Kidney glomerular epithelial cell (primary cell): ENCODE measurements at regions not wholly inside any gene's neighbourhood (a gene's known extent, or its start where the extent isn't known, plus 50 kb on each side); places are given as distances from the start of the nearest gene placed in this dataset.

Source experiments
- DNase-seq: peaks from one replicate; lab custom pipeline; 2025; lab: John Stamatoyannopoulos, UW

GRCh38 chr7:35501681-35502080, 193.3 kb downstream of the HERPUD2 start:
- DNase-seq: no peak

- DNase-seq: no peak
These were observed 195.7 kb downstream of the HERPUD2 start for GRCh38 chr7:35499226-35499625.

GRCh38 chr7:35498416-35498815, 196.5 kb downstream of the HERPUD2 start:
- DNase-seq: no peak

GRCh38 chr7:35495844-35496243, 199.1 kb downstream of the HERPUD2 start:
- no peak for DNase-seq

- no peak for DNase-seq
These were observed 199.6 kb downstream of the HERPUD2 start for GRCh38 chr7:35495377-35495776.

- DNase-seq: no peak
These were observed 200.5 kb downstream of the HERPUD2 start for GRCh38 chr7:35494407-35494806.

- no peak for DNase-seq
These were observed 202.3 kb downstream of the HERPUD2 start for GRCh38 chr7:35492451-35493175.

- no peak for DNase-seq
These were observed 203.7 kb downstream of the HERPUD2 start for GRCh38 chr7:35491233-35491632.

GRCh38 chr7:35487841-35488240, 207.1 kb downstream of the HERPUD2 start:
- no peak for DNase-seq

- no peak for DNase-seq
These were observed 207.5 kb downstream of the HERPUD2 start for GRCh38 chr7:35487402-35487801.

GRCh38 chr7:35485436-35485835, 209.5 kb downstream of the HERPUD2 start:
- no peak for DNase-seq

GRCh38 chr7:35483568-35483967, 211.4 kb downstream of the HERPUD2 start:
- no peak for DNase-seq

GRCh38 chr7:35482231-35482630, 212.7 kb downstream of the HERPUD2 start:
- peak; percentile 43 for DNase-seq

GRCh38 chr7:35480806-35481205, 214.1 kb downstream of the HERPUD2 start:
- DNase-seq: no peak

- DNase-seq: no peak
These were observed 217.3 kb downstream of the HERPUD2 start for GRCh38 chr7:35477609-35478008.

- no peak for DNase-seq
These were observed 220.2 kb upstream of the TBX20 start for GRCh38 chr7:35474100-35474499.

GRCh38 chr7:35468606-35469005, 214.7 kb upstream of the TBX20 start:
- DNase-seq: no peak

- no peak for DNase-seq
These were observed 213.6 kb upstream of the TBX20 start for GRCh38 chr7:35467456-35467978.

- no peak for DNase-seq
These were observed 212.0 kb upstream of the TBX20 start for GRCh38 chr7:35465791-35466336.

GRCh38 chr7:35463751-35464150, 209.9 kb upstream of the TBX20 start:
- no peak for DNase-seq

GRCh38 chr7:35463176-35463700, 209.3 kb upstream of the TBX20 start:
- no peak for DNase-seq

GRCh38 chr7:35454575-35455385, 200.9 kb upstream of the TBX20 start:
- no peak for DNase-seq
